Renal cortex interstitium (tissue), 11 donors: ENCODE measurements at regions not wholly inside any gene's neighbourhood (a gene's known extent, or its start where the extent isn't known, plus 50 kb on each side); places are given as distances from the start of the nearest gene placed in this dataset.
"Not testable (repeated sequence)": the region's sequence is repeated elsewhere in the genome, so short reads cannot be mapped to it uniquely, and the experiment has no call there.

Experiments used
- DNase-seq, 11 donors: peaks; one replicate each; pipeline ENCODE4 v3.0.0-alpha.2; 2013; ENCODE audit warnings: low read depth in 9 of 11, low spot score in 4 of 11; ENCODE audit errors: extremely low read depth in 1 of 11

- DNase-seq = not testable (repeated sequence)
Observed at GRCh38 chr7:6979456-6979855, 153.4 kb upstream of the CCZ1B start.

- not testable (repeated sequence) for DNase-seq
Observed at GRCh38 chr7:6982375-6982774, 156.3 kb upstream of the CCZ1B start.

- DNase-seq = not testable (repeated sequence)
Observed at GRCh38 chr7:6986892-6987291, 160.8 kb upstream of the CCZ1B start.

- DNase-seq = not testable (repeated sequence)
Observed at GRCh38 chr7:6988608-6989007, 162.5 kb upstream of the CCZ1B start.

GRCh38 chr7:6989968-6990367 lies 163.9 kb upstream of the CCZ1B start:
- not testable (repeated sequence) for DNase-seq

- not testable (repeated sequence) for DNase-seq
Observed at GRCh38 chr7:6990426-6991152, 164.5 kb upstream of the CCZ1B start.

- DNase-seq = peak in 10 of 11 donors; percentile 25 to 74 (median 51)
Observed at GRCh38 chr7:6991169-6991611, 165.1 kb upstream of the CCZ1B start.

GRCh38 chr7:6991686-6992085 lies 165.6 kb upstream of the CCZ1B start:
- DNase-seq = not testable (repeated sequence)

GRCh38 chr7:6992133-6992532 lies 166.1 kb upstream of the CCZ1B start:
- DNase-seq = not testable (repeated sequence)

- DNase-seq = not testable (repeated sequence)
Observed at GRCh38 chr7:6995026-6995425, 169.0 kb upstream of the CCZ1B start.

- DNase-seq = not testable (repeated sequence)
Observed at GRCh38 chr7:6995493-6996289, 169.6 kb upstream of the CCZ1B start.

- DNase-seq = not testable (repeated sequence)
Observed at GRCh38 chr7:6999067-6999666, 173.1 kb upstream of the CCZ1B start.

GRCh38 chr7:7002418-7003062 lies 176.5 kb upstream of the CCZ1B start:
- DNase-seq = no peak

- no peak for DNase-seq
Observed at GRCh38 chr7:7005303-7005702, 177.0 kb upstream of the C1GALT1 start.

- DNase-seq = not testable (repeated sequence)
Observed at GRCh38 chr7:7005949-7006348, 176.4 kb upstream of the C1GALT1 start.

GRCh38 chr7:7011241-7011640 lies 171.1 kb upstream of the C1GALT1 start:
- not testable (repeated sequence) for DNase-seq

GRCh38 chr7:7011751-7012150 lies 170.6 kb upstream of the C1GALT1 start:
- DNase-seq = not testable (repeated sequence)

- no peak for DNase-seq
Observed at GRCh38 chr7:7014827-7015595, 167.3 kb upstream of the C1GALT1 start.
